Mucosa of rectum (tissue), 2 donors: ENCODE measurements at regions not wholly inside any gene's neighbourhood (a gene's known extent, or its start where the extent isn't known, plus 50 kb on each side); places are given as distances from the start of the nearest gene placed in this dataset.

ENCODE experiments used
- H3K27ac ChIP-seq, 2 donors: one replicate each; pipeline ENCODE4 v1.7.0; 2013; ENCODE audit warnings: inconsistent platforms in 2 of 2, low read depth in 2 of 2, low read length in 2 of 2
- H3K27me3 ChIP-seq, 2 donors: one replicate each; pipeline ENCODE4 v1.7.0; 2013; ENCODE audit warnings: low read length in 2 of 2; ENCODE audit not compliant: control insufficient read depth in 2 of 2, insufficient read depth in 2 of 2
- H3K36me3 ChIP-seq, 2 donors: one replicate each; pipeline ENCODE4 v1.7.0; 2013; ENCODE audit warnings: low read length in 2 of 2; ENCODE audit not compliant: control insufficient read depth in 2 of 2, insufficient read depth in 2 of 2
- H3K4me1 ChIP-seq, 2 donors: one replicate each; pipeline ENCODE4 v1.7.0; 2013; ENCODE audit warnings: low read length in 2 of 2, mild to moderate bottlenecking in 1 of 2; ENCODE audit not compliant: control insufficient read depth in 2 of 2, insufficient read depth in 2 of 2
- H3K4me3 ChIP-seq, 2 donors: one replicate each; pipeline ENCODE4 v1.7.0; 2013; ENCODE audit warnings: low read length in 2 of 2
- H3K9ac ChIP-seq, 2 donors: one replicate each; pipeline ENCODE4 v1.7.0; 2013; ENCODE audit warnings: low read length in 2 of 2, low read depth in 1 of 2, mild to moderate bottlenecking in 1 of 2
- H3K9me3 ChIP-seq, 2 donors: one replicate each; pipeline ENCODE4 v1.7.0; 2013; ENCODE audit warnings: low read length in 2 of 2; ENCODE audit not compliant: control insufficient read depth in 2 of 2
- donor health status: healthy.
- donor health status: Normal muscosa, but diverticular disease.

DNA sequence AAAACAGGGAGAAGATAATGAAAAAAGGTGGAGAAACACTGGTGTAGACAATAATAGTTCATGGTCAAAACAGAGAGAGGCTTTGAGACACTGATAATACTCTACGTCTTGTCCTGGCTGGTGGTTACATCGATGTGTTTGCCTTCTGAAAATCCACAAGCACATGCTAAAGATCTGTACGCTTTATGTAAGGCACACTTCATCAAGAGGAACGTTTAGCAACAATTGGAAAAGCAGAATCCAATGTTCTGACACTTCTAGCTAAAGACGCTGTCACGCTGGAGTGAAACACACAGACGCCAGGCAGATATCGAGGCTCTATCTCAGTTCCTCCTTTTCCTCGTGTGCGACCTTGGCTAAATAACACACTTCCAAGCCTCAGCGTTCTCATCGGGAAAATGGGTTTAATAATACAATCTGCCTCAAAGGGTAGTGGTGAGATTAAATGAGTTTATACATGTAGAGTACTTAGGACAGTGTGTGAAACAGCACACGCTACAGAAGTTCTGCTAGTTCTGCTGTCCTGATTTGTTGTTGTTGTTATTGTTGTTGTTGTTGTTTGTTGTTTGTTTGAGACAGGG is 386.1 kb downstream of the SETD4 start:
- Histone ChIP-seq H3K36me3 (no peaks in the 10 kb centered on the region), H3K4me1 (no peaks in the 10 kb centered on the region), H3K9me3 (no peaks in the 10 kb centered on the region), H3K9ac (no peak overlapping the region), H3K27me3 (no peaks in the 10 kb centered on the region), H3K4me3 (no peak overlapping the region), H3K27ac (no peak overlapping the region)

GRCh38 chr21:35672313-35672712 is 388.0 kb downstream of the SETD4 start:
- Histone ChIP-seq H3K4me1 (no peaks in the 10 kb centered on the region), H3K36me3 (no peaks in the 10 kb centered on the region), H3K4me3 (no peak overlapping the region), H3K27ac (no peak overlapping the region), H3K27me3 (no peaks in the 10 kb centered on the region), H3K9me3 (no peaks in the 10 kb centered on the region), H3K9ac (no peak overlapping the region)

GRCh38 chr21:35664683-35665082 is 395.6 kb downstream of the SETD4 start:
- Histone ChIP-seq H3K9ac (no peak overlapping the region), H3K27me3 (no peaks in the 10 kb centered on the region), H3K4me3 (no peak overlapping the region)

GRCh38 chr21:35663856-35664606 is 396.3 kb downstream of the SETD4 start:
- H3K4me1 ChIP-seq = no peaks in the 10 kb centered on the region
- no peak overlapping the region for H3K4me3 ChIP-seq
- no peaks in the 10 kb centered on the region for H3K27me3 ChIP-seq
- no peaks in the 10 kb centered on the region for H3K36me3 ChIP-seq
- no peak overlapping the region for H3K9ac ChIP-seq
- H3K27ac ChIP-seq = no peak overlapping the region
- no peaks in the 10 kb centered on the region for H3K9me3 ChIP-seq

More at GRCh38 chr21:35664683-35665082, 395.6 kb downstream of the SETD4 start:
- Histone ChIP-seq H3K27ac (no peak overlapping the region), H3K9me3 (no peaks in the 10 kb centered on the region), H3K36me3 (no peaks in the 10 kb centered on the region), H3K4me1 (no peaks in the 10 kb centered on the region)

DNA sequence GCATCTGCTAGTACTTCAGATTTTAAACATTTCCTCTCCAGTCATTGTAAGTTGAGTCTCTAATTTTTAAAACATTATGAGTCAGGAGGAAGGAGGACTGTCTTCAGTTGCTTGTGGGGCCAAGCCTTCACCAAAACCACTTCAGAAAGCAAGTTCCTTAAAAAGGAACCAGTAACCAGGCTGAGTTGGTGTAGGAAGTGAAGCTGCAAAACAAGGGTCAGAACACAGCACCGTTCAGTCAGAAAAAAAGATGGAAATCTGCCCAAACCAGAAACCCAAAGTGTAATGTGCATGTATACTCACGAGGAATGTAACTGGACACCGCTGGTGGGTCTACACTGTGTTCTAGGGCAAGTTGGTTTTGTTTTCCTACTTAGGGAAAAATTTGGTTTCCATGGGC is 402.1 kb downstream of the SETD4 start:
- Histone ChIP-seq H3K36me3 (no peaks in the 10 kb centered on the region), H3K27ac (no peak overlapping the region), H3K4me1 (no peaks in the 10 kb centered on the region), H3K9ac (no peak overlapping the region), H3K27me3 (no peaks in the 10 kb centered on the region), H3K4me3 (no peak overlapping the region), H3K9me3 (no peaks in the 10 kb centered on the region)

DNA sequence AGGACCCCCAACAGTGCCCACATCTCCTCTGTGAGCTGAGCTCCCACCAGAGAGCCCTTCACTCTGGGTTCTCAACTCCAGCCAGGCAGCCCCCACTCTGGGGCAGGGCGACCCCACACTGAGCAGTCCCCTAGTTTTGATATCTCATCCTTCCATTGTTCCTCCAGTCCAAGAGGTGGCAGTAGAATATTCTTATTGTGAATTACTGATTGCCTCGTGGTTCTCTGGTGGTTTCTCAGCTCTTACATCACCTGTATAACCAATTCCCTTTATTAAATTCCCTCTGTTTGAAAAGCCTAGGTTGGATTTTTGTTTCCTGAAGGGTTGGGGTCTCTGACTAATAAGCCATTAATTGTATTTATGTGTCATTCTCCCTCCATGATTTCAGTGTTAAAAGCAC is 407.5 kb downstream of the SETD4 start:
- no peak overlapping the region for H3K4me3 ChIP-seq
- no peak overlapping the region for H3K27ac ChIP-seq
- no peaks in the 10 kb centered on the region for H3K4me1 ChIP-seq
- H3K9me3 ChIP-seq = no peaks in the 10 kb centered on the region
- H3K36me3 ChIP-seq = no peaks in the 10 kb centered on the region
- H3K27me3 ChIP-seq = no peaks in the 10 kb centered on the region
- H3K9ac ChIP-seq = no peak overlapping the region

DNA sequence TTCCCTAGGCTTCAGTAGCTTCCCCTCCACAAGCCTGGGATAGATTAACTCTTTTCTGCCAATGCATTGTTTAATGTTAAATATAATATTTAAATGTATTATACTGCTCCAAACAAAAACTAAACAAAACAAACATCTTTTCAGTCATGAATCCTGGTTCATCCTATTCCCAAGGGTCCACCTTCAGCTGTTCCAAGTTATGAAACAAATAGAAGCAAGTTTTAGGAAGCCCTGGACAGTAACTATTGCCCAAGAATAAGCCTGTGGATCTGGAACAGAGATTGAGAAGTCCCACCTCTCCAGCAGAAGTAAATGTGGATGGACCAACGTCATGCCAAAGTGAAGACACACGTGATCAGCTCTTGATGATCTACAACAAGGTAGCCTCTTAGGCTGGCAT is 408.1 kb downstream of the SETD4 start:
- Histone ChIP-seq H3K9ac (no peak overlapping the region), H3K36me3 (no peaks in the 10 kb centered on the region), H3K27me3 (no peaks in the 10 kb centered on the region)

DNA sequence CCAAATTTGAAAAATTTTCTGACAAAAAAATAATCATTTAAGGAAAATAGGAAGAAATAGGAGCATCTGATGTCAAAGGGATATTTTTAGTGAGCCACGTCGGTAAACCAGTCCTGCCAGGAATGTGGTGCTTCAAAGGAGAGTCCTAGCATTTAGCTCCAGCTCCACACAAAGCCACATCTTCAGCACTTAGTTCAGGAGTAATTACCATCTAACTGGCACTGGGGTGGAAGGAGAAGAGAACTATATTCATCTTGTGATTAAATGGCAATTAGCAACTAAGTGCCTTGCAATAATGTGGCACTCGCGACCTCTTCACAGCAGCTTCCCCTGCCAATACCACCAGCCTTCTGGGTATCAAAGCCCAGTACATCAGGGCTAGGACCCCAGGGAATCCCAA is 409.1 kb downstream of the SETD4 start:
- H3K27me3 ChIP-seq = no peaks in the 10 kb centered on the region
- H3K36me3 ChIP-seq = no peaks in the 10 kb centered on the region
- H3K27ac ChIP-seq = no peak overlapping the region
- no peak overlapping the region for H3K4me3 ChIP-seq
- H3K4me1 ChIP-seq = no peaks in the 10 kb centered on the region
- H3K9ac ChIP-seq = no peak overlapping the region
- H3K9me3 ChIP-seq = no peaks in the 10 kb centered on the region

More for the DNA sequence above, 408.1 kb downstream of the SETD4 start:
- Histone ChIP-seq H3K27ac (no peak overlapping the region), H3K9me3 (no peaks in the 10 kb centered on the region), H3K4me1 (no peaks in the 10 kb centered on the region), H3K4me3 (no peak overlapping the region)

DNA sequence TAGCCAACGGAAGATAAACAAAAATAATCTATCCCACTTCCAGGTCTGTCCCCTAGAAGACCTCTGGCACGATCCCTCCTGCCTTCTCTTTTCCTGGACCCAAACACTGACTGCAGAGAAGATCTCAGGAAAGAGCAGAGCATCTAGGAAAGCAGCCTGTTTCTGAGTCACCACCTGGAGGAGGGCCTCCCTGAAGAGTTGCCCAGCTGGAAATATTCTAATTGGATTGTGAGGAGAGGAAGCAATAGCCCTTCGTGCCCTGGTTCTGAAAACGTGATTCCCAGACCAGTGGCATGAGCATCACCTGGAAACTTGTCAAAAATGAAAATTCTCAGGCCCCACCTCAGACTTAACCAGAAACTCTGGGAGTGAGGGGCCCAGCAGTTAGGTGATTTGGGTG is 411.1 kb downstream of the SETD4 start:
- H3K27me3 ChIP-seq = no peaks in the 10 kb centered on the region
- no peaks in the 10 kb centered on the region for H3K36me3 ChIP-seq
- no peaks in the 10 kb centered on the region for H3K9me3 ChIP-seq
- no peaks in the 10 kb centered on the region for H3K4me1 ChIP-seq
- H3K9ac ChIP-seq = no peak overlapping the region
- H3K4me3 ChIP-seq = no peak overlapping the region
- no peak overlapping the region for H3K27ac ChIP-seq

GRCh38 chr21:35648512-35648911 is 411.8 kb downstream of the SETD4 start:
- Histone ChIP-seq H3K27me3 (no peaks in the 10 kb centered on the region), H3K4me1 (no peaks in the 10 kb centered on the region), H3K36me3 (no peaks in the 10 kb centered on the region), H3K27ac (no peak overlapping the region), H3K4me3 (no peak overlapping the region), H3K9ac (no peak overlapping the region), H3K9me3 (no peaks in the 10 kb centered on the region)
